ENCODE measurements at regions not wholly inside any gene's neighbourhood (a gene's known extent, or its start where the extent isn't known, plus 50 kb on each side); places are given as distances from the start of the nearest gene placed in this dataset.

DNA sequence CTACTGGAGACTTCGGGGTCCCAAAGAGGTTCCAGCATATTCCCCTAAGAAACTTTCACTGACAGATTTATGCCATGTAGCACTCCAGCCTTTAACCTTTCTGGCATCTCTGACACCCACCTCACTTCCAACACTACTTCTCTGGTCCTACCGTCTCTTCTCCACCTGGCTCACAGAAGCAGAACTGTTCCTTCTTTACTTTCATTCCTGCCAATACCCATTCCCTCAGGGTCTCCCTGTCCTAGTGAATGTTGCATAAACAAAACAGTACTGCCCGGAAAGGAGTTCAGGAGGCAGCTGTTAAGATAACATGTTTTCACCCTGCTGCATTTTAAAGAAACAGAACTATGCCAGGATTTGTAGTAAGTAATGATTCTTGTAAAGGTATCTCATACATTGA lies 136.0 kb upstream of the MIR17HG start:
- H3K36me3 ChIP-seq (ENCODE audit: insufficient read depth, low read length) = no peaks in the 10 kb centered on the region
- H3K9me3 ChIP-seq (ENCODE audit: control insufficient read depth, insufficient read depth, low read length) = no peaks in the 10 kb centered on the region
- H3K9ac ChIP-seq (ENCODE audit: low read depth, low read length) = no peak overlapping the region
- peaks cover 7% of the 10 kb centered on the region; the same call in 1 of the 2 replicates for H3K4me1 ChIP-seq (ENCODE audit: insufficient read depth, low read length)

DNA sequence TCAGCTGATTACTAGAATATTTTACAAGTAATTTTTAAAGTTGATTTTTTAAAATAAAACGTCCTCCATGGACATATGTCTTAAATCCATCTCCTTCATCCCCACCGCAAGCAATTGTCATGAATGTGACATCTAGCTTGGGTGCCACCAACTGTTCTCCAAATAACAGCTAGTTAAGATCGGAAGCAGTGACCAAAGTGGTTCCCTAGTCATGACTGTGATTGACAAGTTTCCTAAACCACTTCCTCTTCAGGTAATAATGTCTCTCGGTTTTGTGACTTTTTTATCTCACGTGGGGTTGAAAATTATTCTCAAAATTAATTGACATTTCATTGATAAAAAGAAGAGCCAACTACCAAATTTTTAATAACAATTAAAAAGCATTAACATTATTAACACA lies 135.3 kb upstream of the MIR17HG start:
- H3K4me1 ChIP-seq (ENCODE audit: insufficient read depth, low read length) = no peaks in the 10 kb centered on the region; the same call in 1 of the 2 replicates
- H3K36me3 ChIP-seq (ENCODE audit: insufficient read depth, low read length) = no peaks in the 10 kb centered on the region
- no peak overlapping the region for H3K9ac ChIP-seq (ENCODE audit: low read depth, low read length)
- H3K9me3 ChIP-seq (ENCODE audit: control insufficient read depth, insufficient read depth, low read length) = no peaks in the 10 kb centered on the region

DNA sequence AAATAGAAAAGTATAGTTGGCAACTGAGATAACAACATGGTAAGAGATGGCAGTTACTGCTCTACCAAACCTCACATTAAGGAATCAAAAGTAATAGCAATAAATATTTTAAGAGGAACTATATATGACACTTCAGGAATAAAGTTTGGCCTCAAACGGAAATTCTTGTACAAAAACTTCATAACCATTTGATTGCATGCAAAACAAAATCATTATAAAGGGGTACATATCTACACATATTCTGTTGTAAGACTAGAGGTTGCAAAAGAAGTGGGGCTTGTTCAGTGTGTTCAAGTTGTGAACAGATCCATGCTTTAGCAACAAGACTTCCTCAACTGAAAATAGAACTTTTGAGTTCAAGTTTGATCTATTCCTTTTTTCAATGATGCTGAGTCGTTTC lies 133.5 kb upstream of the MIR17HG start:
- Histone ChIP-seq H3K9me3 (ENCODE audit: control insufficient read depth, insufficient read depth, low read length) (no peaks in the 10 kb centered on the region), H3K36me3 (ENCODE audit: insufficient read depth, low read length) (no peaks in the 10 kb centered on the region), H3K9ac (ENCODE audit: low read depth, low read length) (no peak overlapping the region), H3K4me1 (ENCODE audit: insufficient read depth, low read length) (no peaks in the 10 kb centered on the region; the same call in 1 of the 2 replicates)

DNA sequence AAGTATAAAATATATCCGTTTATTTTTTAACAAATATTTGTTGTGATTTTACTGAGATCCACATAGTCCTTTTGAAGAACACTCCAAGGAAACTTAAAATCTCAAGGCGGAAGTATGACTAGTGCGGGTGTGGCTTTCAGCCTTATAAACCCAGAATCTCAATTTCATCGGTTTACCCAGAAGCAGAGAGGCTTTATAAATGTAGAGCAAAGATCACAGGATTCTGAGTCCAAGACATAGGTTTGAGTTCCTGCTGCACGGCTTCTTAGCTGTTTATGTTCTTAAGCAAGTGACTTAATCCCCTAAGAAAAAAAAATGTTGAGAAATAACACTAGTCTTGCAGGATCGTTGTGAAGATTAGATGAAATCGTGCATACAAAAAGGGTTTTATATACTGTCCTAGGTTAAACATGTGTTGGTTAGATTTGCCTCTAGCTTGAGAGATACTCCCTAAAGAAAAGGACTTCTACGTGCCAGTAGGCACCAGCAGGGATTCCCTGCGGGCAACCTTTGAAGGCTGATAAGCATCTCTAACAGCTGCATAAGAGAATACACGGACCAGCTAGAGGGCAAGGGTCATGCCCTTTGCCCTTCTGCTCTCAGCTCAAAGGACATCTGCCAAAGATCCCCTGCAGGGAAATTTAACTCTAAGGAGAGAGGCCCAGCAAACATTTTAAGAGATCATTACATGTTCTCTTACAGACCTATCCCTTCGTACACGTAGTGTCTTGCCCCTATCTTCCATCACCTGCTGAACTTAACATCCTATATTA lies 130.4 kb upstream of the MIR17HG start:
- no peaks in the 10 kb centered on the region; the same call in 1 of the 2 replicates for H3K4me1 ChIP-seq (ENCODE audit: insufficient read depth, low read length)
- H3K9me3 ChIP-seq (ENCODE audit: control insufficient read depth, insufficient read depth, low read length) = no peaks in the 10 kb centered on the region
- no peaks in the 10 kb centered on the region for H3K36me3 ChIP-seq (ENCODE audit: insufficient read depth, low read length)
- H3K9ac ChIP-seq (ENCODE audit: low read depth, low read length) = no peak overlapping the region

DNA sequence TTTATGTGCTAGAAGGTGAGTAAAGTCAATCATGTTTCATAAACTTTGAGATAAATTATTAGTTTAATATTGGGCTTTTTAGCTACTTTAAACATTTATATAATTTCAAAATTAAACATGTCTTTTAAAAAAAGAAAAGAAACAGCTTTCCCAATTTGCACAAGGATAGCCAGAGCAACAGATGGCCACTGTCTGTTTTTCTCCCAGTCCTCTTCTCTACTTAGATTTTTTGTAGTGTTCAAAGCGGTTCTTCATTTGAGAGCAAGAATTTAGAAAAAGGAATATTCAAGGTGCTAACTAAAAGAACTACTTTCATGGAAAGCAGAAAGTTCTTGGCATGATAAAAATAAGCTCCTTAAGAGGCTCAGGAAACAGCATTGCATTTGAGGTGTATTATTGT lies 128.3 kb upstream of the MIR17HG start:
- H3K4me1 ChIP-seq (ENCODE audit: insufficient read depth, low read length) = no peaks in the 10 kb centered on the region; the same call in 1 of the 2 replicates
- H3K36me3 ChIP-seq (ENCODE audit: insufficient read depth, low read length) = no peaks in the 10 kb centered on the region
- H3K9ac ChIP-seq (ENCODE audit: low read depth, low read length) = no peak overlapping the region
- H3K9me3 ChIP-seq (ENCODE audit: control insufficient read depth, insufficient read depth, low read length) = no peaks in the 10 kb centered on the region; the same call in none of the 2 replicates

DNA sequence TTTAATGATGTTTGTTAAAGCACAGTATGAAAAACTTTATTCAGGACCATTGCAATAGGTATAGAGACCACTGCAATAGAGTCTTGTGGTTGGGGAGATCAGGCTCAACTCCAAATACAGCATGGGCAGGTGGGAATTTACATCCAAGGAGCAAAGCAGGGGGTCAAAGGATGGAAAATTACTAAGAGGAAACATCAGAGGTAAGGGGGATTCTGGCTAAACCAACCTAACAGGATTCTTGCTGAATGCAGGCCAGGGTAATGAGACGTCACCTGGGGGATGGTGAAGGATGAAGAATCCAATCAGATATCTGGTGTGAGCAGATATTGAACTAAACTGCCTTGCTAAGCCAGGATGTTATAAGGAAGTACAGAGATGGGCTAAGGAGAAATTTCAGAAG lies 126.6 kb upstream of the MIR17HG start:
- H3K36me3 ChIP-seq (ENCODE audit: insufficient read depth, low read length) = no peaks in the 10 kb centered on the region
- no peaks in the 10 kb centered on the region for H3K4me1 ChIP-seq (ENCODE audit: insufficient read depth, low read length)
- no peaks in the 10 kb centered on the region; the same call in none of the 2 replicates for H3K9me3 ChIP-seq (ENCODE audit: control insufficient read depth, insufficient read depth, low read length)
- no peak overlapping the region for H3K9ac ChIP-seq (ENCODE audit: low read depth, low read length)

DNA sequence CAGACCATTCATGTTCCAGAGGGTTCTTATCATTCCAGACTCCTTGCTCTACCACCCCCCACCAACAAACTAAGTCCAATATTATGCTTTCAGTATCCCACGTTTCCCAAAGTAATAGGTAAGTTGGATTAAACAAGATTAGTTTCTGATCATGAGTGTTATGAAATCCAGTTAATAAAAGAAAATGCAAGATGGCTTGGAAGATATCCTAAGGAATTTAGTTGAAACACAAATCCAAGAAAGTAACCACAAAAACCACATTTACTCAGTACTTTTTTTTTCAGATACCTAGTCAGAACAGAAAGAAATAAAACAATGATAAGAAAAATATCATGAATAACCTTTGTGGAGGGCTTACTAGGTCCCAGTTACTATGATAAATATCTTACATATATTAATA lies 119.4 kb upstream of the MIR17HG start:
- no peak overlapping the region for H3K9ac ChIP-seq (ENCODE audit: low read depth, low read length)
- no peaks in the 10 kb centered on the region for H3K4me1 ChIP-seq (ENCODE audit: insufficient read depth, low read length)
- no peaks in the 10 kb centered on the region for H3K36me3 ChIP-seq (ENCODE audit: insufficient read depth, low read length)
- no peaks in the 10 kb centered on the region; the same call in none of the 2 replicates for H3K9me3 ChIP-seq (ENCODE audit: control insufficient read depth, insufficient read depth, low read length)

DNA sequence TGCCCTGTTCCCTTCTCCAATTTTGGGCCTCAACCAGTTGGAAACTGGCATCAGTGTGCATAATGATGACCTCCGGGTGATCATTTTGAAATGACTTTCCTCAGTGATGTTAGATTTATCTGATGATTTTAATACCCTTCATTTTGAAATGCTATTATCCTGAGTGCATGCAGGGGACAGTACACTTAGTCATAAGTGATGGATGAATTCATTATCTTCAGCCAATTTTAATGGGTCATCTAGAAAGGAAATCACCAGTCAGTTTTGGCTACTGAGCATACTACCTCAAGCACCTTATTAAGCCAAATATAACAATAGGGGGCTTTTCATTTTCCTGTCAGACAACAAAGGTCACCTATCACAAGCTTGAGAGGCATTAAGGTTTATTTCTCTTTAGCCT lies 118.5 kb upstream of the MIR17HG start:
- no peaks in the 10 kb centered on the region for H3K36me3 ChIP-seq (ENCODE audit: insufficient read depth, low read length)
- no peaks in the 10 kb centered on the region; the same call in 1 of the 2 replicates for H3K9me3 ChIP-seq (ENCODE audit: control insufficient read depth, insufficient read depth, low read length)
- no peaks in the 10 kb centered on the region for H3K4me1 ChIP-seq (ENCODE audit: insufficient read depth, low read length)
- no peak overlapping the region for H3K9ac ChIP-seq (ENCODE audit: low read depth, low read length)

DNA sequence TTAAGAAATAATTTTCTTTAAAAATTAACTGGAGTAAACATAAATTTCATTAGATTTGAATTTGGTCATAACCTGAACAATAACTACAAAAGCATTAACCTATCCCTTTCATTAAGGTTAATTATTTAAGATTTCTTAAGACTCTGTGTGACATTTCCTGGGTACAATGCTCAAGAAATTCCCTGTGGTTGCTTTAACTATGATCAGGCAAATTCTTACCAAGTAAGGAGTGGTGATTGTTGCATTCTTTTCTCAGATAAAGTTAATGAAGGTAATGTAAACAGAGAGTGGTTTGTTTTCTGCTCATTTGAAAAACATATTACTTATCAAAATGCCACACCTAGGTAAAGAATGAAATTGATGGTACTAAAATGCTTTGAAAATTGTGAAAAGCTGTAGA lies 114.8 kb upstream of the MIR17HG start:
- H3K9ac ChIP-seq (ENCODE audit: low read depth, low read length) = no peak overlapping the region
- no peaks in the 10 kb centered on the region; the same call in 1 of the 2 replicates for H3K9me3 ChIP-seq (ENCODE audit: control insufficient read depth, insufficient read depth, low read length)
- H3K4me1 ChIP-seq (ENCODE audit: insufficient read depth, low read length) = no peaks in the 10 kb centered on the region
- H3K36me3 ChIP-seq (ENCODE audit: insufficient read depth, low read length) = no peaks in the 10 kb centered on the region

DNA sequence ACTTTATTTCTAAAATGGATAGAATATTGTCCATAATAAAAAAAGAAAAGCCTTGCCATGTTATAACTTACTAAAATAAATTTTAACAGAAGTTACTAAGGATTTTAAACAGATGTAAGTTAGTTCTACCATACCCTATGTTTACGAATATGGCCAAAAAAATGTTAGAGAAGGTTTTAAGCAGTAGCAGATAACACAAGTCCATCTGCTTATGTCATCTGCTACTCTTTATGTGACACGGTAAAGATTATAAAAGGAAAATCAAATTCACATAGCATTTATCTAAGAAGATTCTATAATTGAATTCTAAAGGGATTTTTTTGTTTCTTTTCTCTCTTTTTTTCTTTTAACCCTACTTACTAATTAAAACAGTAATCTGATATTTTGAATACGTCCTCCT lies 114.2 kb upstream of the MIR17HG start:
- no peaks in the 10 kb centered on the region for H3K4me1 ChIP-seq (ENCODE audit: insufficient read depth, low read length)
- no peak overlapping the region for H3K9ac ChIP-seq (ENCODE audit: low read depth, low read length)
- H3K36me3 ChIP-seq (ENCODE audit: insufficient read depth, low read length) = no peaks in the 10 kb centered on the region
- H3K9me3 ChIP-seq (ENCODE audit: control insufficient read depth, insufficient read depth, low read length) = no peaks in the 10 kb centered on the region; the same call in 1 of the 2 replicates

DNA sequence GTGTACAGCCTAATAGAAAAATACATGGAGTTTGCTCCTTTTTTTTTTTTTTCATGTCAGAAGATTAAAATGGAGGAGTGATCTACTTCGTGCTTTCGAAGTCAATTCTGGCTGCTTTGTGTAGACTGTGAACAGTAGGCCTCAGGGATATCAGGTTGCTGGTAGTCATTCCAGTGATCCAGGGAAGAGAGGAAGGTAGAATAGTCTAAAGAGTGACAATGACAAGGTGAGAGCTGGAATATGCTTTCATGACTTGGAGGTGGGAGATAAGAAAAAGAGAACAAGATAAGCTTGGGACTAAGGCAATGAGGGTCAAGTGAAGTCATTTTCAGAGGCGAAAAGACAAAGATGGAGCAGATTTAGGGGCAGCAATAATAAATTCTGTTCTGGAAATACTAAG lies 111.3 kb upstream of the MIR17HG start:
- Histone ChIP-seq H3K9ac (ENCODE audit: low read depth, low read length) (no peak overlapping the region), H3K9me3 (ENCODE audit: control insufficient read depth, insufficient read depth, low read length) (no peaks in the 10 kb centered on the region), H3K36me3 (ENCODE audit: insufficient read depth, low read length) (no peaks in the 10 kb centered on the region), H3K4me1 (ENCODE audit: insufficient read depth, low read length) (no peaks in the 10 kb centered on the region)

DNA sequence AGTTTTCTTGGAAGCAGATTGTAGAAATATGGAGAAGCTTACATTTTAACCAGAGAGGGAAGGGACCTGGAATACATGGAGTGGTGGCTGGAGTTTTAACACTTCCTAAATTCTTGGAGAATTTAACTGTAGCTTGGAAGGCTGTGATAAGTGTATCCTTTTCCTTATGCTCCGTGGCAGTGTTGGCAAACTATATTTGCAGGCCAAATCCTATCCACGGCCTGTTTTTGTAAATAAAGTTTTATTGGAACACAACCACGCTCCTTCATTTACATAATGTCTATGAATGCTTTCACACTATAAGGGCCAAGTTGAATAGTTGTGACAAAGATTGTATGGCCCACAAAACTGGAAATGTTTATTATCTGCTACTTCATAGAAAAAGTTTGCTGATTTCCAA lies 110.6 kb upstream of the MIR17HG start:
- Histone ChIP-seq H3K36me3 (ENCODE audit: insufficient read depth, low read length) (no peaks in the 10 kb centered on the region), H3K4me1 (ENCODE audit: insufficient read depth, low read length) (no peaks in the 10 kb centered on the region), H3K9ac (ENCODE audit: low read depth, low read length) (no peak overlapping the region), H3K9me3 (ENCODE audit: control insufficient read depth, insufficient read depth, low read length) (no peaks in the 10 kb centered on the region)

DNA sequence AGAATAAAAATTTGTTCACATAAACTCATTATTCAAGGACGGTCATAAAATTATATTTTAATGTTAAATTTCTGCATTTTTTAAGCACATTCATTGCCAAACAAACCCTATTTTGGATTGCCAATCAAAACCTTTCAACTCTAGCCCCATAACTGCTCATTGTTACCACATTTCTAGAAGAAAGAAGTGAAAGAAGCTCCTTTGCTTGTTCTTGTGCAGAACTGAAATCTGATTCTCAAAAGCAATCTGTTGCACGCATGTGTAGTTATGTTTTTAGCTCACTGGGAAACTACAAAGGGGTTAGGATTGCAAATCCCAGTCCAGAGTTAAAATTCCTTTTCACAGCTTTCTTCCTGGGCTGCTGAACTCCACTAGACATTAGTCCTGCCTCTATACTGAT lies 109.5 kb upstream of the MIR17HG start:
- Histone ChIP-seq H3K4me1 (ENCODE audit: insufficient read depth, low read length) (no peaks in the 10 kb centered on the region), H3K9ac (ENCODE audit: low read depth, low read length) (no peak overlapping the region), H3K9me3 (ENCODE audit: control insufficient read depth, insufficient read depth, low read length) (no peaks in the 10 kb centered on the region), H3K36me3 (ENCODE audit: insufficient read depth, low read length) (no peaks in the 10 kb centered on the region)

DNA sequence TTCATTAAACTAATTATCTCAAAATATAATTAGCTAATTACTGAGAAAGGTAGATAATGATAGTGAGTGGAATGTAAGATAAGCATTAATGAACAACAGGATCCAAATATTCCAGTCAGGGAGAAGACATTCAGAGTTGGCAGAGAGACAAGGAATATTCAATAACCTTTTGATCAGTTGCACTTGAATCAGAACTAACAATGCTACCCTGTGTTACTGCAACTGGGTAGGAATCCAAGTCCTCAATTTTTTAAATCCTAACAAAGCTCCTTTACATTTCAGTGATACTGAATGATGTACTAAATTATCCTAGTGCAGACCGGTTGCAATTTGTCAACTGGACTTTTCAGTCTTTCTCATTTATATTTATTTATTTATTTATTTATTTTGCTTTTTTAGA lies 107.1 kb upstream of the MIR17HG start:
- Histone ChIP-seq H3K4me1 (ENCODE audit: insufficient read depth, low read length) (no peaks in the 10 kb centered on the region), H3K9ac (ENCODE audit: low read depth, low read length) (no peak overlapping the region), H3K36me3 (ENCODE audit: insufficient read depth, low read length) (no peaks in the 10 kb centered on the region)

DNA sequence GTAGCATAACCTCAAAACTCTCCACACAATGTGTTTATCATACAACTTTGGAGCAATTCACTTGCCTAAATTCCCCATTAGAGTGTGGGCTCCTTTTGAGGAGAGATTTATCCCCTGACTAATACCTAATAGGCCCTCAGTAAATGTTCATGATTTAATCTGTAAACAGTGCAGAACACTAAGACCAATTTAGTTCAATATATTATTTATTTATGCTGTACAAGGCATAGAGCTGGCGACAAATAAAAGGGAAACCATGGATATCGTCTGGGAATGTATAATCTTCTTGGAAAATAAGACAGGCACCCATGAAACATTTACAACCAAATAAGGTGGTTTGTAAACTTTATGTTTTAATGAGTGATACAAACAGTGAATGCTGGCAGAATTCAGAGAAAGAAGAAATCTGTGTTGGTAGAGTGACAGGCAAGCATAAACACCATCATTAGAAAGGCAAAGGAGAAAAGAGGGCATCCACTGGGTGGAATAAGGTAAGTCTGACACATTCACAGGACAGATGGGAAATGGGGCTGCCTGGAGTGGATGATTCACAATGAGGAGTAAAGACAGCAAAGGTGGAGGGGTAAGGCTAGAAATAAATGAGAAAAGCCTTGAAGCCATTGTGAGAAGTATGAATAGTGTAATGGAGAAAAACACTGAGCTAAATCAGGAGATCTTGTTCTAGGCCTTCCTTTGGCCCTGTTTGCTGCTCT lies 106.1 kb upstream of the MIR17HG start:
- Histone ChIP-seq H3K36me3 (ENCODE audit: insufficient read depth, low read length) (no peaks in the 10 kb centered on the region), H3K4me1 (ENCODE audit: insufficient read depth, low read length) (no peaks in the 10 kb centered on the region; the same call in 1 of the 2 replicates), H3K9ac (ENCODE audit: low read depth, low read length) (no peak overlapping the region), H3K9me3 (ENCODE audit: control insufficient read depth, insufficient read depth, low read length) (no peaks in the 10 kb centered on the region)

More for the DNA sequence above, 107.1 kb upstream of the MIR17HG start:
- H3K9me3 ChIP-seq (ENCODE audit: control insufficient read depth, insufficient read depth, low read length) = no peaks in the 10 kb centered on the region

Measured in ES-I3 (cell line).